ENCODE measurements at regions not wholly inside any gene's neighbourhood (a gene's known extent, or its start where the extent isn't known, plus 50 kb on each side); places are given as distances from the start of the nearest gene placed in this dataset.

DNA sequence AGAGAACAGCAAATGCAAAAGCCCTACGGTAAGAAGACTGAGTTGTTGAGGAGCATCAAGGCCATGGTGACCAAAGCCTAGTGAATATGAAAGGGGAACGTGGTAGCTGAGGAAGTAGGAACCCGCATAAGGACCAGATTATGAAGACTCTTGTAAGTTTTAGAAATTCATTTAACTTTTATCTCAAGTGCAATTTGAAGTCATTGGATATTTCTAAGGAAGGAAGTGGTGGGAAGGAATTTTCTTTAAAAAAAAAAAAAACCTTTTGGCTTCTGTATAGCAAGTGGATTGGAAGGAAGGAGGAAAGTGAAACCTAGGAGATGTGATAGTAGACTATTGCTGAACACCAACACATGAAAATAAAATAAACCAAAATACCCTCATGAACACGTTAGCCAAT is 119.0 kb downstream of the TNFSF18 start:
- FAIRE-seq (no peak), DNase-seq (no peak)
- no peaks in the 10 kb centered on the region for H3K9me3 ChIP-seq (ENCODE audit: control insufficient read depth in 2 of 3, insufficient read depth in 1 of 3, low read length in 3 of 3)
- peaks cover 0 to 5% (median 0%) of the 10 kb centered on the region in 3 donors for H3K4me1 ChIP-seq (ENCODE audit: control insufficient read depth in 2 of 3, insufficient read depth in 2 of 3, low read depth in 1 of 3, low read length in 3 of 3)
- H3K27me3 ChIP-seq (ENCODE audit: control insufficient read depth, insufficient read depth, low read length) = no peaks in the 10 kb centered on the region
- peak overlapping the region in 1 of 3 donors; percentile 24 for H3K4me3 ChIP-seq (ENCODE audit: low read length in 3 of 3)
- H3K36me3 ChIP-seq (ENCODE audit: control insufficient read depth in 2 of 3, insufficient read depth in 3 of 3, low read length in 3 of 3) = no peaks in the 10 kb centered on the region
- TF ChIP-seq CTCF (IDR thresholded peaks at IDR 0.05; ENCODE audit: borderline replicate concordance, extremely low read depth, insufficient read depth) = no peak
- no peak overlapping the region for H3K27ac ChIP-seq (ENCODE audit: low read depth in 2 of 2, low read length in 2 of 2)
- H3K9ac ChIP-seq (ENCODE audit: low read length in 3 of 3) = no peak overlapping the region
- intact Hi-C loops (cut with DNase I) = no loop called here

- intact Hi-C loops (cut with DNase I) = no loop called here
- H3K36me3 ChIP-seq (ENCODE audit: control insufficient read depth in 2 of 3, insufficient read depth in 3 of 3, low read length in 3 of 3) = no peaks in the 10 kb centered on the region
- H3K9me3 ChIP-seq (ENCODE audit: control insufficient read depth in 2 of 3, insufficient read depth in 1 of 3, low read length in 3 of 3) = no peaks in the 10 kb centered on the region
- DNase-seq (no peak), FAIRE-seq (no peak)
- H3K9ac ChIP-seq (ENCODE audit: low read length in 3 of 3) = no peak overlapping the region
- peaks cover 0 to 5% (median 0%) of the 10 kb centered on the region in 3 donors for H3K4me1 ChIP-seq (ENCODE audit: control insufficient read depth in 2 of 3, insufficient read depth in 2 of 3, low read depth in 1 of 3, low read length in 3 of 3)
- H3K27ac ChIP-seq (ENCODE audit: low read depth in 2 of 2, low read length in 2 of 2) = peak overlapping the region in 1 of 2 donors; percentile 58
- no peak overlapping the region for H3K4me3 ChIP-seq (ENCODE audit: low read length in 3 of 3)
- no peak for TF ChIP-seq CTCF (IDR thresholded peaks at IDR 0.05; ENCODE audit: borderline replicate concordance, extremely low read depth, insufficient read depth)
- H3K27me3 ChIP-seq (ENCODE audit: control insufficient read depth, insufficient read depth, low read length) = no peaks in the 10 kb centered on the region
These were observed 117.8 kb downstream of the TNFSF18 start for GRCh38 chr1:172932981-172933380.

- DNase-seq = no peak
- H3K27me3 ChIP-seq (ENCODE audit: control insufficient read depth, insufficient read depth, low read length) = no peaks in the 10 kb centered on the region
- H3K27ac ChIP-seq (ENCODE audit: low read depth in 2 of 2, low read length in 2 of 2) = peak overlapping the region; percentile 47 to 54
- no peaks in the 10 kb centered on the region for H3K9me3 ChIP-seq (ENCODE audit: control insufficient read depth in 2 of 3, insufficient read depth in 1 of 3, low read length in 3 of 3)
- H3K4me3 ChIP-seq (ENCODE audit: low read length in 3 of 3) = no peak overlapping the region
- no peak overlapping the region for H3K9ac ChIP-seq (ENCODE audit: low read length in 3 of 3)
- FAIRE-seq = no peak
- peaks cover 0 to 5% (median 0%) of the 10 kb centered on the region in 3 donors for H3K4me1 ChIP-seq (ENCODE audit: control insufficient read depth in 2 of 3, insufficient read depth in 2 of 3, low read depth in 1 of 3, low read length in 3 of 3)
- no peak for TF ChIP-seq CTCF (IDR thresholded peaks at IDR 0.05; ENCODE audit: borderline replicate concordance, extremely low read depth, insufficient read depth)
- H3K36me3 ChIP-seq (ENCODE audit: control insufficient read depth in 2 of 3, insufficient read depth in 3 of 3, low read length in 3 of 3) = no peaks in the 10 kb centered on the region
- intact Hi-C loops (cut with DNase I) = no loop called here
These were observed 116.4 kb downstream of the TNFSF18 start for GRCh38 chr1:172934417-172934762.

- no peaks in the 10 kb centered on the region for H3K9me3 ChIP-seq (ENCODE audit: control insufficient read depth in 2 of 3, insufficient read depth in 1 of 3, low read length in 3 of 3)
- DNase-seq = no peak
- H3K4me3 ChIP-seq (ENCODE audit: low read length in 3 of 3) = no peak overlapping the region
- H3K9ac ChIP-seq (ENCODE audit: low read length in 3 of 3) = no peak overlapping the region
- no peak for FAIRE-seq
- no peak for TF ChIP-seq CTCF (IDR thresholded peaks at IDR 0.05; ENCODE audit: borderline replicate concordance, extremely low read depth, insufficient read depth)
- no peaks in the 10 kb centered on the region for H3K27me3 ChIP-seq (ENCODE audit: control insufficient read depth, insufficient read depth, low read length)
- intact Hi-C loops (cut with DNase I) = no loop called here
- no peak overlapping the region for H3K27ac ChIP-seq (ENCODE audit: low read depth in 2 of 2, low read length in 2 of 2)
- peaks cover 0 to 5% (median 0%) of the 10 kb centered on the region in 3 donors for H3K4me1 ChIP-seq (ENCODE audit: control insufficient read depth in 2 of 3, insufficient read depth in 2 of 3, low read depth in 1 of 3, low read length in 3 of 3)
- H3K36me3 ChIP-seq (ENCODE audit: control insufficient read depth in 2 of 3, insufficient read depth in 3 of 3, low read length in 3 of 3) = no peaks in the 10 kb centered on the region
These were observed 115.6 kb downstream of the TNFSF18 start for GRCh38 chr1:172935062-172935592.
